GM23338 (cell line): ENCODE measurements at regions not wholly inside any gene's neighbourhood (a gene's known extent, or its start where the extent isn't known, plus 50 kb on each side); places are given as distances from the start of the nearest gene placed in this dataset.

Source experiments
- ATAC-seq: fragments of 200-7000 bp; cut with Tn5 transposase; 3 replicates; pipeline ENCODE4 v1.9.1; 2020
- DNase-seq: peaks from one replicate; pipeline ENCODE4 v3.0.0-alpha.2; 2015; ENCODE audit warnings: low spot score
- H2AFZ ChIP-seq: fragments of 200-600 bp; sonication (generic); 2 replicates; pipeline ENCODE4 v1.8.0; 2016; ENCODE audit warnings: antibody characterized with exemption, mild to moderate bottlenecking, moderate library complexity
- H3F3A ChIP-seq: fragments of 200-600 bp; sonication (generic); replicated peaks from 2 replicates; pipeline ENCODE4 v1.8.0; 2017; ENCODE audit warnings: antibody characterized with exemption, mixed run types, low read depth
- H3K27ac ChIP-seq: fragments of 200-600 bp; sonication (generic); 2 replicates; pipeline ENCODE4 v1.6.1; 2016; ENCODE audit warnings: low read depth
- H3K27me3 ChIP-seq: fragments of 200-600 bp; sonication (generic); 2 replicates; pipeline ENCODE4 v1.8.0; 2016; ENCODE audit warnings: mild to moderate bottlenecking, mixed run types, moderate library complexity; ENCODE audit not compliant: insufficient read depth
- H3K36me3 ChIP-seq: fragments of 200-600 bp; sonication (generic); 2 replicates; pipeline ENCODE4 v1.8.0; 2016; ENCODE audit warnings: mild to moderate bottlenecking; ENCODE audit not compliant: insufficient read depth
- H3K4me1 ChIP-seq: fragments of 200-600 bp; sonication (generic); 2 replicates; pipeline ENCODE4 v1.8.0; 2016; ENCODE audit warnings: mild to moderate bottlenecking, moderate library complexity; ENCODE audit not compliant: insufficient read depth
- H3K4me2 ChIP-seq: fragments of 200-600 bp; sonication (generic); 2 replicates; pipeline ENCODE4 v1.7.1; 2017; ENCODE audit warnings: mixed run types
- H3K4me3 ChIP-seq: fragments of 200-600 bp; sonication (generic); 2 replicates; pipeline ENCODE4 v1.6.1; 2016; ENCODE audit warnings: mixed run types
- H3K79me2 ChIP-seq: fragments of 200-600 bp; sonication (generic); replicated peaks from 2 replicates; pipeline ENCODE4 v1.8.0; 2017; ENCODE audit warnings: mild to moderate bottlenecking; ENCODE audit not compliant: insufficient read depth
- H3K9me2 ChIP-seq: fragments of 200-600 bp; sonication (generic); 2 replicates; pipeline ENCODE4 v1.8.0; 2017; ENCODE audit not compliant: insufficient read depth
- H4K20me1 ChIP-seq: fragments of 200-600 bp; sonication (generic); replicated peaks from 2 replicates; pipeline ENCODE4 v1.8.0; 2017; ENCODE audit warnings: mild to moderate bottlenecking; ENCODE audit not compliant: insufficient read depth
- H3K27ac Mint-ChIP-seq: 2 replicates; pipeline ENCODE4 v1.8.0; 2020; ENCODE audit warnings: inconsistent platforms, mild to moderate bottlenecking, moderate library complexity, mixed read lengths
- H3K27me3 Mint-ChIP-seq: 3 replicates; pipeline ENCODE4 v1.8.0; 2022; ENCODE audit warnings: low read depth, mild to moderate bottlenecking, moderate library complexity, mixed read lengths, inconsistent platforms; ENCODE audit not compliant: insufficient read depth, poor library complexity
- H3K36me3 Mint-ChIP-seq: 3 replicates; pipeline ENCODE4 v1.8.0; 2021; ENCODE audit warnings: low read depth, mild to moderate bottlenecking, inconsistent platforms, moderate library complexity, mixed read lengths
- H3K4me1 Mint-ChIP-seq: 3 replicates; pipeline ENCODE4 v1.8.0; 2020; ENCODE audit warnings: mild to moderate bottlenecking, inconsistent platforms, mixed read lengths
- H3K4me3 Mint-ChIP-seq: 3 replicates; pipeline ENCODE4 v1.8.0; 2021; ENCODE audit warnings: moderate library complexity, mild to moderate bottlenecking, inconsistent platforms, mixed read lengths
- H3K9me3 Mint-ChIP-seq: 3 replicates; pipeline ENCODE4 v1.8.0; 2020; ENCODE audit warnings: moderate library complexity, mild to moderate bottlenecking, inconsistent platforms, mixed read lengths
- CREB1 ChIP-seq: fragments of 250-450 bp; sonication (Bioruptor Pico); IDR thresholded peaks from 2 replicates; pipeline ENCODE4 v1.5.0; 2020; ENCODE audit warnings: low read depth, mild to moderate bottlenecking, moderate library complexity
- EZH2 ChIP-seq: fragments of 200-600 bp; sonication (generic); IDR thresholded peaks from one replicate; pipeline ENCODE4 v1.8.0; 2017; ENCODE audit warnings: antibody characterized with exemption, mild to moderate bottlenecking, low read depth; ENCODE audit not compliant: unreplicated experiment
- EZH2phosphoT487 ChIP-seq: fragments of 200-600 bp; sonication (generic); IDR thresholded peaks from one replicate; pipeline ENCODE4 v1.8.1; 2018; ENCODE audit warnings: antibody characterized with exemption; ENCODE audit not compliant: unreplicated experiment
- JUNB ChIP-seq: IDR thresholded peaks from one replicate; pipeline ENCODE4 v1.6.1; 2016; ENCODE audit warnings: antibody characterized with exemption; ENCODE audit not compliant: unreplicated experiment
- NANOG ChIP-seq: IDR thresholded peaks from 2 replicates; pipeline ENCODE4 v1.6.1; 2016; ENCODE audit warnings: antibody characterized with exemption, borderline replicate concordance
- POLR2AphosphoS5 ChIP-seq: IDR thresholded peaks from 2 replicates; pipeline ENCODE4 v1.6.1; 2016; ENCODE audit warnings: antibody characterized with exemption, low read depth
- STAT1 ChIP-seq: IDR thresholded peaks from one replicate; pipeline ENCODE4 v1.6.1; 2016; ENCODE audit warnings: antibody characterized with exemption; ENCODE audit not compliant: unreplicated experiment
- ZNF114 ChIP-seq: fragments of 250-450 bp; sonication (Bioruptor Pico); IDR thresholded peaks from 2 replicates; pipeline ENCODE4 v1.5.0; 2020; ENCODE audit warnings: mild to moderate bottlenecking, moderate library complexity
- ZNF331 ChIP-seq: fragments of 250-450 bp; sonication (Bioruptor Pico); IDR thresholded peaks from 2 replicates; pipeline ENCODE4 v1.5.0; 2020; ENCODE audit warnings: low read depth, mild to moderate bottlenecking, moderate library complexity
- TF ChIP-seq, protein P1 (sequence below): IDR thresholded peaks from 2 replicates; pipeline ENCODE4 v1.6.1; 2016; ENCODE audit warnings: antibody characterized with exemption
- TF ChIP-seq, protein P2 (sequence below): IDR thresholded peaks from one replicate; pipeline ENCODE4 v1.6.1; 2018; ENCODE audit warnings: antibody characterized with exemption; ENCODE audit not compliant: unreplicated experiment
- TF ChIP-seq, protein P3 (sequence below): fragments of 250-450 bp; sonication (Bioruptor Pico); IDR thresholded peaks from 2 replicates; pipeline ENCODE4 v1.5.0; 2020; ENCODE audit warnings: mild to moderate bottlenecking, moderate library complexity
- TF ChIP-seq, protein P4 (sequence below), 2 experiments: fragments of 200-600 bp in 1 of 2; sonication (generic) in 1 of 2; conservative IDR thresholded peaks; 2 replicates each; pipeline versions ENCODE4 v1.5.1 to v1.6.1; 2016 to 2017; ENCODE audit warnings: antibody characterized with exemption in 2 of 2, low read depth in 2 of 2, mild to moderate bottlenecking in 2 of 2, moderate library complexity in 1 of 2

GRCh38 chr2:128967646-128968045, 649.0 kb upstream of the HS6ST1 start (continued):
- TF ChIP-seq ZNF331 (no peak), NANOG (no peak), POLR2AphosphoS5 (no peak)

DNA sequence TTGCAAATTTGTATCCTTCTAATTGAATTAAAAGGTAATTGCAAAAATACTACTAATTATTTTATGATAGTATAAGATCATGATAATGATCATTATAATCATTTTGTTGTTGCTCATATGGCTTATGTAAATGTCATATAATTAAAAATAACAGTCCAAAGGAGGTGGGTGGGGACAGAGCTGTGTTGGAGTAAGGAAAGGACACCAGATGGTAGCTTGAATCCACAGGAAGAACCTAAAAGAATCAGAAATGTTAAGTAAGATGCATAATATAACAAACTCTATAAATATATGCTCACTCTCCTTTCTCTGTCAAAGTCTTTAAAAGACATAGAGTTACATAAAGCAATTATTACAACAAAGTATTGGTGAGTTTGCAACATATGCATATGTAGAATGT, 650.7 kb upstream of the HS6ST1 start:
- no peak for ATAC-seq
- no peaks in the 10 kb centered on the region for H3K36me3 ChIP-seq

More for the DNA sequence above, 650.7 kb upstream of the HS6ST1 start:
- no peak overlapping the region for H2AFZ ChIP-seq
- H3K9me3 Mint-ChIP-seq = peaks cover 4% of the 10 kb centered on the region; the same call in 1 of the 3 replicates
- no peak for DNase-seq
- TF ChIP-seq, protein P1, sequence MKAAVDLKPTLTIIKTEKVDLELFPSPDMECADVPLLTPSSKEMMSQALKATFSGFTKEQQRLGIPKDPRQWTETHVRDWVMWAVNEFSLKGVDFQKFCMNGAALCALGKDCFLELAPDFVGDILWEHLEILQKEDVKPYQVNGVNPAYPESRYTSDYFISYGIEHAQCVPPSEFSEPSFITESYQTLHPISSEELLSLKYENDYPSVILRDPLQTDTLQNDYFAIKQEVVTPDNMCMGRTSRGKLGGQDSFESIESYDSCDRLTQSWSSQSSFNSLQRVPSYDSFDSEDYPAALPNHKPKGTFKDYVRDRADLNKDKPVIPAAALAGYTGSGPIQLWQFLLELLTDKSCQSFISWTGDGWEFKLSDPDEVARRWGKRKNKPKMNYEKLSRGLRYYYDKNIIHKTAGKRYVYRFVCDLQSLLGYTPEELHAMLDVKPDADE = no peak
- TF ChIP-seq ZNF331 (no peak), JUNB (no peak), POLR2AphosphoS5 (no peak), CREB1 (CRISPR knock-in tag) (no peak), ZNF114 (no peak), EZH2phosphoT487 (no peak), NANOG (no peak), STAT1 (no peak), EZH2 (no peak)
- TF ChIP-seq, protein P2, sequence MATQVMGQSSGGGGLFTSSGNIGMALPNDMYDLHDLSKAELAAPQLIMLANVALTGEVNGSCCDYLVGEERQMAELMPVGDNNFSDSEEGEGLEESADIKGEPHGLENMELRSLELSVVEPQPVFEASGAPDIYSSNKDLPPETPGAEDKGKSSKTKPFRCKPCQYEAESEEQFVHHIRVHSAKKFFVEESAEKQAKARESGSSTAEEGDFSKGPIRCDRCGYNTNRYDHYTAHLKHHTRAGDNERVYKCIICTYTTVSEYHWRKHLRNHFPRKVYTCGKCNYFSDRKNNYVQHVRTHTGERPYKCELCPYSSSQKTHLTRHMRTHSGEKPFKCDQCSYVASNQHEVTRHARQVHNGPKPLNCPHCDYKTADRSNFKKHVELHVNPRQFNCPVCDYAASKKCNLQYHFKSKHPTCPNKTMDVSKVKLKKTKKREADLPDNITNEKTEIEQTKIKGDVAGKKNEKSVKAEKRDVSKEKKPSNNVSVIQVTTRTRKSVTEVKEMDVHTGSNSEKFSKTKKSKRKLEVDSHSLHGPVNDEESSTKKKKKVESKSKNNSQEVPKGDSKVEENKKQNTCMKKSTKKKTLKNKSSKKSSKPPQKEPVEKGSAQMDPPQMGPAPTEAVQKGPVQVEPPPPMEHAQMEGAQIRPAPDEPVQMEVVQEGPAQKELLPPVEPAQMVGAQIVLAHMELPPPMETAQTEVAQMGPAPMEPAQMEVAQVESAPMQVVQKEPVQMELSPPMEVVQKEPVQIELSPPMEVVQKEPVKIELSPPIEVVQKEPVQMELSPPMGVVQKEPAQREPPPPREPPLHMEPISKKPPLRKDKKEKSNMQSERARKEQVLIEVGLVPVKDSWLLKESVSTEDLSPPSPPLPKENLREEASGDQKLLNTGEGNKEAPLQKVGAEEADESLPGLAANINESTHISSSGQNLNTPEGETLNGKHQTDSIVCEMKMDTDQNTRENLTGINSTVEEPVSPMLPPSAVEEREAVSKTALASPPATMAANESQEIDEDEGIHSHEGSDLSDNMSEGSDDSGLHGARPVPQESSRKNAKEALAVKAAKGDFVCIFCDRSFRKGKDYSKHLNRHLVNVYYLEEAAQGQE = no peak
- TF ChIP-seq, protein P3, sequence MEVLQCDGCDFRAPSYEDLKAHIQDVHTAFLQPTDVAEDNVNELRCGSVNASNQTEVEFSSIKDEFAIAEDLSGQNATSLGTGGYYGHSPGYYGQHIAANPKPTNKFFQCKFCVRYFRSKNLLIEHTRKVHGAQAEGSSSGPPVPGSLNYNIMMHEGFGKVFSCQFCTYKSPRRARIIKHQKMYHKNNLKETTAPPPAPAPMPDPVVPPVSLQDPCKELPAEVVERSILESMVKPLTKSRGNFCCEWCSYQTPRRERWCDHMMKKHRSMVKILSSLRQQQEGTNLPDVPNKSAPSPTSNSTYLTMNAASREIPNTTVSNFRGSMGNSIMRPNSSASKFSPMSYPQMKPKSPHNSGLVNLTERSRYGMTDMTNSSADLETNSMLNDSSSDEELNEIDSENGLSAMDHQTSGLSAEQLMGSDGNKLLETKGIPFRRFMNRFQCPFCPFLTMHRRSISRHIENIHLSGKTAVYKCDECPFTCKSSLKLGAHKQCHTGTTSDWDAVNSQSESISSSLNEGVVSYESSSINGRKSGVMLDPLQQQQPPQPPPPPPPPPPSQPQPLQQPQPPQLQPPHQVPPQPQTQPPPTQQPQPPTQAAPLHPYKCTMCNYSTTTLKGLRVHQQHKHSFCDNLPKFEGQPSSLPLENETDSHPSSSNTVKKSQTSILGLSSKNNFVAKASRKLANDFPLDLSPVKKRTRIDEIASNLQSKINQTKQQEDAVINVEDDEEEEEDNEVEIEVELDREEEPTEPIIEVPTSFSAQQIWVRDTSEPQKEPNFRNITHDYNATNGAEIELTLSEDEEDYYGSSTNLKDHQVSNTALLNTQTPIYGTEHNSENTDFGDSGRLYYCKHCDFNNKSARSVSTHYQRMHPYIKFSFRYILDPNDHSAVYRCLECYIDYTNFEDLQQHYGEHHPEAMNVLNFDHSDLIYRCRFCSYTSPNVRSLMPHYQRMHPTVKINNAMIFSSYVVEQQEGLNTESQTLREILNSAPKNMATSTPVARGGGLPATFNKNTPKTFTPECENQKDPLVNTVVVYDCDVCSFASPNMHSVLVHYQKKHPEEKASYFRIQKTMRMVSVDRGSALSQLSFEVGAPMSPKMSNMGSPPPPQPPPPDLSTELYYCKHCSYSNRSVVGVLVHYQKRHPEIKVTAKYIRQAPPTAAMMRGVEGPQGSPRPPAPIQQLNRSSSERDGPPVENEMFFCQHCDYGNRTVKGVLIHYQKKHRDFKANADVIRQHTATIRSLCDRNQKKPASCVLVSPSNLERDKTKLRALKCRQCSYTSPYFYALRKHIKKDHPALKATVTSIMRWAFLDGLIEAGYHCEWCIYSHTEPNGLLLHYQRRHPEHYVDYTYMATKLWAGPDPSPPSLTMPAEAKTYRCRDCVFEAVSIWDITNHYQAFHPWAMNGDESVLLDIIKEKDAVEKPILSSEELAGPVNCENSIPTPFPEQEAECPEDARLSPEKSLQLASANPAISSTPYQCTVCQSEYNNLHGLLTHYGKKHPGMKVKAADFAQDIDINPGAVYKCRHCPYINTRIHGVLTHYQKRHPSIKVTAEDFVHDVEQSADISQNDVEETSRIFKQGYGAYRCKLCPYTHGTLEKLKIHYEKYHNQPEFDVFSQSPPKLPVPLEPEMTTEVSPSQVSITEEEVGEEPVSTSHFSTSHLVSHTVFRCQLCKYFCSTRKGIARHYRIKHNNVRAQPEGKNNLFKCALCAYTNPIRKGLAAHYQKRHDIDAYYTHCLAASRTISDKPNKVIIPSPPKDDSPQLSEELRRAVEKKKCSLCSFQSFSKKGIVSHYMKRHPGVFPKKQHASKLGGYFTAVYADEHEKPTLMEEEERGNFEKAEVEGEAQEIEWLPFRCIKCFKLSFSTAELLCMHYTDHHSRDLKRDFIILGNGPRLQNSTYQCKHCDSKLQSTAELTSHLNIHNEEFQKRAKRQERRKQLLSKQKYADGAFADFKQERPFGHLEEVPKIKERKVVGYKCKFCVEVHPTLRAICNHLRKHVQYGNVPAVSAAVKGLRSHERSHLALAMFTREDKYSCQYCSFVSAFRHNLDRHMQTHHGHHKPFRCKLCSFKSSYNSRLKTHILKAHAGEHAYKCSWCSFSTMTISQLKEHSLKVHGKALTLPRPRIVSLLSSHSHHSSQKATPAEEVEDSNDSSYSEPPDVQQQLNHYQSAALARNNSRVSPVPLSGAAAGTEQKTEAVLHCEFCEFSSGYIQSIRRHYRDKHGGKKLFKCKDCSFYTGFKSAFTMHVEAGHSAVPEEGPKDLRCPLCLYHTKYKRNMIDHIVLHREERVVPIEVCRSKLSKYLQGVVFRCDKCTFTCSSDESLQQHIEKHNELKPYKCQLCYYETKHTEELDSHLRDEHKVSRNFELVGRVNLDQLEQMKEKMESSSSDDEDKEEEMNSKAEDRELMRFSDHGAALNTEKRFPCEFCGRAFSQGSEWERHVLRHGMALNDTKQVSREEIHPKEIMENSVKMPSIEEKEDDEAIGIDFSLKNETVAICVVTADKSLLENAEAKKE = no peak
- TF ChIP-seq, protein P4, sequence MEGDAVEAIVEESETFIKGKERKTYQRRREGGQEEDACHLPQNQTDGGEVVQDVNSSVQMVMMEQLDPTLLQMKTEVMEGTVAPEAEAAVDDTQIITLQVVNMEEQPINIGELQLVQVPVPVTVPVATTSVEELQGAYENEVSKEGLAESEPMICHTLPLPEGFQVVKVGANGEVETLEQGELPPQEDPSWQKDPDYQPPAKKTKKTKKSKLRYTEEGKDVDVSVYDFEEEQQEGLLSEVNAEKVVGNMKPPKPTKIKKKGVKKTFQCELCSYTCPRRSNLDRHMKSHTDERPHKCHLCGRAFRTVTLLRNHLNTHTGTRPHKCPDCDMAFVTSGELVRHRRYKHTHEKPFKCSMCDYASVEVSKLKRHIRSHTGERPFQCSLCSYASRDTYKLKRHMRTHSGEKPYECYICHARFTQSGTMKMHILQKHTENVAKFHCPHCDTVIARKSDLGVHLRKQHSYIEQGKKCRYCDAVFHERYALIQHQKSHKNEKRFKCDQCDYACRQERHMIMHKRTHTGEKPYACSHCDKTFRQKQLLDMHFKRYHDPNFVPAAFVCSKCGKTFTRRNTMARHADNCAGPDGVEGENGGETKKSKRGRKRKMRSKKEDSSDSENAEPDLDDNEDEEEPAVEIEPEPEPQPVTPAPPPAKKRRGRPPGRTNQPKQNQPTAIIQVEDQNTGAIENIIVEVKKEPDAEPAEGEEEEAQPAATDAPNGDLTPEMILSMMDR (conservative IDR thresholded peaks at IDR 0.05; ENCODE audit: low read depth in 2 of 2) = no peak
- no peaks in the 10 kb centered on the region for H3K9me2 ChIP-seq
- H3K4me1 Mint-ChIP-seq = no peaks in the 10 kb centered on the region
- H4K20me1 ChIP-seq = no peaks in the 10 kb centered on the region
- H3K27me3 ChIP-seq = no peaks in the 10 kb centered on the region
- H3K27me3 Mint-ChIP-seq = peaks cover 1% of the 10 kb centered on the region
- no peaks in the 10 kb centered on the region for H3K79me2 ChIP-seq
- H3K4me3 ChIP-seq = no peak overlapping the region
- no peak overlapping the region for H3K27ac ChIP-seq
- H3K4me1 ChIP-seq = no peaks in the 10 kb centered on the region
- H3F3A ChIP-seq = no peaks in the 10 kb centered on the region
- H3K27ac Mint-ChIP-seq = no peak overlapping the region
- no peaks in the 10 kb centered on the region; the same call in 2 of the 3 replicates for H3K36me3 Mint-ChIP-seq
- H3K4me2 ChIP-seq = no peak overlapping the region
- H3K4me3 Mint-ChIP-seq = no peak overlapping the region
